Smooth muscle cell of the brain vasculature (primary cell): ENCODE measurements at regions not wholly inside any gene's neighbourhood (a gene's known extent, or its start where the extent isn't known, plus 50 kb on each side); places are given as distances from the start of the nearest gene placed in this dataset.

ENCODE experiments used
- DNase-seq: peaks from one replicate; pipeline ENCODE4 v3.0.0-alpha.2; 2012; ENCODE audit warnings: low read depth, low spot score

GRCh38 chr17:77472468-77473310 is 331.9 kb downstream of the SEC14L1 start:
- no peak for DNase-seq

GRCh38 chr17:77473615-77474226 is 333.0 kb downstream of the SEC14L1 start:
- DNase-seq: no peak

GRCh38 chr17:77474292-77474988 is 333.7 kb downstream of the SEC14L1 start:
- DNase-seq: no peak

- peak; percentile 78 for DNase-seq
Observed at GRCh38 chr17:77475016-77475976, 334.5 kb downstream of the SEC14L1 start.

- DNase-seq: no peak
Observed at GRCh38 chr17:77476006-77476405, 335.2 kb downstream of the SEC14L1 start.

GRCh38 chr17:77476498-77476897 is 335.7 kb downstream of the SEC14L1 start:
- DNase-seq: no peak

GRCh38 chr17:77476931-77477805 is 336.4 kb downstream of the SEC14L1 start:
- DNase-seq: peak; percentile 85

GRCh38 chr17:77478281-77478680 is 337.5 kb downstream of the SEC14L1 start:
- no peak for DNase-seq

- DNase-seq: no peak
Observed at GRCh38 chr17:77478899-77479298, 338.1 kb downstream of the SEC14L1 start.

GRCh38 chr17:77479372-77480198 is 338.8 kb downstream of the SEC14L1 start:
- DNase-seq: peak; percentile 76

- no peak for DNase-seq
Observed at GRCh38 chr17:77480199-77480508, 339.4 kb downstream of the SEC14L1 start.

- no peak for DNase-seq
Observed at GRCh38 chr17:77480509-77481215, 339.9 kb downstream of the SEC14L1 start.

GRCh38 chr17:77481476-77482374 is 341.0 kb downstream of the SEC14L1 start:
- no peak for DNase-seq

GRCh38 chr17:77482375-77483127 is 341.8 kb downstream of the SEC14L1 start:
- DNase-seq: no peak

GRCh38 chr17:77483128-77483598 is 342.4 kb downstream of the SEC14L1 start:
- DNase-seq: no peak

- DNase-seq: no peak
Observed at GRCh38 chr17:77484111-77484510, 343.3 kb downstream of the SEC14L1 start.
